ENCODE measurements at regions not wholly inside any gene's neighbourhood (a gene's known extent, or its start where the extent isn't known, plus 50 kb on each side); places are given as distances from the start of the nearest gene placed in this dataset.

GRCh38 chr9:63817622-63818518, 1467.1 kb downstream of the FOXD4L5 start:
- Histone ChIP-seq H3K4me2 (ENCODE audit: insufficient read depth, insufficient read length, low read length) (no peak overlapping the region), H3K56ac (ENCODE audit: insufficient read length, low read depth, low read length) (no peak overlapping the region)
- peaks cover 64 to 67% of the 10 kb centered on the region in 2 experiments for H3K9me3 Mint-ChIP-seq

More at GRCh38 chr9:63817622-63818518, 1467.1 kb downstream of the FOXD4L5 start:
- no peak overlapping the region for H3K4ac ChIP-seq (ENCODE audit: low read depth, low read length)
- no peak overlapping the region; the same call in 1 of the 2 replicates for H3K14ac ChIP-seq (ENCODE audit: insufficient read depth, low read length)
- H2BK20ac ChIP-seq (ENCODE audit: low read depth, low read length, poor library complexity, severe bottlenecking), result no peak overlapping the region
- Mint-ChIP-seq H3K27ac (no peak overlapping the region), H3K4me1 (peaks cover 10 to 13% of the 10 kb centered on the region in 2 experiments), H3K27me3 (ENCODE audit: low read depth) (peaks cover 59% of the 10 kb centered on the region), H3K36me3 (ENCODE audit: insufficient read depth in 1 of 3, low read depth in 3 of 3) (peaks cover 15 to 25% (median 17%) of the 10 kb centered on the region in 3 experiments; a peak in 6 of 7 replicates), H3K4me3 (peak overlapping the region; percentile 57 to 84)
- WGBS (ENCODE audit: extremely low coverage, insufficient read length, low lambda C conversion rate), result no CpG with 5 or more reads among the region's 41 CpGs
- H3T11ph ChIP-seq (ENCODE audit: low read length), result no peak overlapping the region
- H3K9ac ChIP-seq (ENCODE audit: extremely low read depth, insufficient read length, low read length), result no peak overlapping the region
- H3K23me2 ChIP-seq (ENCODE audit: insufficient read length, low read depth, low read length, poor library complexity, severe bottlenecking), result peaks cover 9% of the 10 kb centered on the region
- no peak overlapping the region for H2AFZ ChIP-seq (ENCODE audit: low read length)
- H3K27me3 ChIP-seq (ENCODE audit: insufficient read depth, low read length), result peaks cover 17% of the 10 kb centered on the region; the same call in 1 of the 2 replicates
- no peaks in the 10 kb centered on the region for H3K79me1 ChIP-seq (ENCODE audit: insufficient read depth, low read depth, low read length, poor library complexity, severe bottlenecking)
- peaks cover 28% of the 10 kb centered on the region for H3K9me3 ChIP-seq (ENCODE audit: control insufficient read depth, low read depth, low read length)
- H3K18ac ChIP-seq (ENCODE audit: insufficient read length, low read depth, low read length), result no peak overlapping the region
- H3K4me1 ChIP-seq (ENCODE audit: insufficient read depth, low read length), result no peaks in the 10 kb centered on the region
- no peak overlapping the region for H2BK5ac ChIP-seq (ENCODE audit: insufficient read length, low read length)
- H4K5ac ChIP-seq (ENCODE audit: insufficient read length, low read depth, low read length), result no peak overlapping the region
- no peak overlapping the region for H3K27ac ChIP-seq (ENCODE audit: insufficient read length, low read depth, low read length)
- H2BK15ac ChIP-seq (ENCODE audit: low read depth, low read length), result no peak overlapping the region
- peaks cover 3% of the 10 kb centered on the region for H4K20me1 ChIP-seq (ENCODE audit: control insufficient read depth, insufficient read depth, insufficient read length)
- no peak overlapping the region for H2AK5ac ChIP-seq (ENCODE audit: insufficient read length, low read length)
- DNase-seq, result peak; percentile 83
- no peak overlapping the region for H3K23ac ChIP-seq (ENCODE audit: insufficient read length, low read depth, low read length)
- no peak overlapping the region for H4K91ac ChIP-seq (ENCODE audit: insufficient read length, low read depth, low read length)
- no peak for TF ChIP-seq CTCF (conservative IDR thresholded peaks at IDR 0.05)
- no peak overlapping the region for H2BK12ac ChIP-seq (ENCODE audit: insufficient read length, low read depth, low read length)
- H3K79me2 ChIP-seq (ENCODE audit: insufficient read depth, low read length), result no peaks in the 10 kb centered on the region
- no peak overlapping the region for H2BK120ac ChIP-seq (ENCODE audit: low read depth, low read length, poor library complexity, severe bottlenecking)
- H4K8ac ChIP-seq (replicated peaks; ENCODE audit: insufficient read length, low read depth, low read length), result no peak overlapping the region
